NCI-H1105 (cell line): ENCODE measurements at regions not wholly inside any gene's neighbourhood (a gene's known extent, or its start where the extent isn't known, plus 50 kb on each side); places are given as distances from the start of the nearest gene placed in this dataset.
"Not testable (repeated sequence)": the region's sequence is repeated elsewhere in the genome, so short reads cannot be mapped to it uniquely, and the experiment has no call there.

Source experiments
- DNase-seq: peaks from one replicate; lab custom pipeline; 2025; lab: John Stamatoyannopoulos, UW

- no peak for DNase-seq
These were observed 1589.5 kb upstream of the PIK3C3 start for GRCh38 chr18:40365526-40365925.

- DNase-seq: no peak
These were observed 1594.5 kb upstream of the PIK3C3 start for GRCh38 chr18:40360558-40360957.

GRCh38 chr18:40357536-40357935 lies 1597.5 kb upstream of the PIK3C3 start:
- DNase-seq: no peak

DNA sequence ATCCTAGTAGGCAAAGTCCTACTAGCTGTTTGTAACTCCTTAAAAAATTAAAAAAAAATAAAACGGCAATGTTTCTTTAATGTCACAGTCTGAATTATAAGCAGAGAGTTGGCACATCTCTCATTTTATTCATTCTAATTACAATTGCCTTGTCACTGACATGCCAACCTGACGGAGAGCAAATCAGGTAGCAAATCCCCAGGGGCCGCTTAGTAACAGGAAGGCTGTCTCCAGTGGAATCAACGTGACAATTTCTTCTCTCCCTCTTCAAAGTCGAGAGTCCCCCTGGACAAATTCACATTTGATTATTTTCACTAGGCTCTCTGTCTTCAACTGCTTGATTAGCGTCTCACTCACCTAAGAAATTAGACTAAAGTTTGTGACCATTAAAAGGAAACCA lies 1598.9 kb upstream of the PIK3C3 start:
- DNase-seq: no peak

DNA sequence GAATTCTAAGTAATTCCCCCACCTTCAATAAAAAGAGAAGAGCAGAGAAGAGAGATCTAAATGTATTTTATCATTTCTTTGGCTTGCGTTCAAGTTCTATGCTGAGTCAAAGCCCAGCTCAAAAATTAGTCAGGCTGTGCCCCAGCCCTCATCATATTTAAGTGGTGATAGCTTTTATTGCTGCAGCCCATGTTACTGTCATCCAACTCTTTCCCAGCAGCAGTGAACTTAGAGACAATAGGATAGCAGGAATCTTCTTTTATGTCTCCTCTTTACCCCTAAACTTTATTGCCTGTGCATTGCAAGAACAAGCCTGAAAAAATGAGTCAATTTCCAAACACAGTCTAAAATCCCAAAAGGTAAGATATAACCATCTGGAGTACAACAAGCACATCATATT lies 1599.3 kb upstream of the PIK3C3 start:
- no peak for DNase-seq

DNA sequence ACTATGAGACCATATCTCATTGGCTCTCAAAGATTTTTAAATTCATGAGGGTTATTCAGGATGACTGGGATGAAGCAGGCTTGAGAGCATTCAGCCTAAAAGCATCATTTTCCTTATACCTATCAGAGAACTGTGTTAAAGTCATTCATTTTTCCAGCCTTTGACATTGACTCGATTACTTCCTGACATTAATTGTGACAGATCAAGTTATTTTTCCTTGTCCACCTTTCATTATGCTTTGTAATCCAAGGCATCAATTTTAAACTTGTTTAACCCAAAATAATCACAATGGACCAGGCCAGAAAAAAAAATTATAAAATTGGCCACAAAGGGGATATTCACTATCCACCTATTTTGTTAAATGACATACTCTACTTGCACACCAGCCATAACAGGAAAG lies 1606.8 kb upstream of the PIK3C3 start:
- DNase-seq: no peak

- no peak for DNase-seq
These were observed 1607.8 kb upstream of the PIK3C3 start for GRCh38 chr18:40347261-40347660.

GRCh38 chr18:40346146-40346545 lies 1608.9 kb upstream of the PIK3C3 start:
- DNase-seq: no peak

GRCh38 chr18:40341701-40342100 lies 1613.3 kb upstream of the PIK3C3 start:
- no peak for DNase-seq

- DNase-seq: no peak
These were observed 1616.8 kb upstream of the PIK3C3 start for GRCh38 chr18:40338284-40338683.

- no peak for DNase-seq
These were observed 1628.0 kb upstream of the PIK3C3 start for GRCh38 chr18:40326985-40327384.

DNA sequence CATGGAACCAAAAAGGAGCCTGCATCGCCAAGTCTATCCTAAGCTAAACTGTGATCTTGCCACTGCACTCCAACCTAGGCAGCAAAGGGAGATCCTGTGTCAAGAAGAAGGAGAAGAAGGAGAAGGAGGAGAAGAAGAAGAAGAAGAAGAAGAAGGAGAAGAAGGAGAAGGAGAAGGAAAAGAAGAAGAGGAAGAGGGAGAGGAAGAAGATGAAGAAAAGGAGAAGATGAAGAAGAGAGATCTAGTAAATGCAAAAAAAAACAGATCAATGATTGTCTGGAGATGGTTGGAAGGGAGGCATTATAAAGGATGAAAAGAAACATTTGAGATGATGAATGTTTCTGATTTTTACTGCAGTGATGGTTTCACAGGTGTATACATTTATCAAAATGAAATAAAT lies 1629.0 kb upstream of the PIK3C3 start:
- DNase-seq: no peak

GRCh38 chr18:40314199-40314598 lies 1640.8 kb upstream of the PIK3C3 start:
- DNase-seq: no peak

- DNase-seq: no peak
These were observed 1641.9 kb upstream of the PIK3C3 start for GRCh38 chr18:40313030-40313642.

GRCh38 chr18:40307627-40308026 lies 1647.4 kb upstream of the PIK3C3 start:
- no peak for DNase-seq

DNA sequence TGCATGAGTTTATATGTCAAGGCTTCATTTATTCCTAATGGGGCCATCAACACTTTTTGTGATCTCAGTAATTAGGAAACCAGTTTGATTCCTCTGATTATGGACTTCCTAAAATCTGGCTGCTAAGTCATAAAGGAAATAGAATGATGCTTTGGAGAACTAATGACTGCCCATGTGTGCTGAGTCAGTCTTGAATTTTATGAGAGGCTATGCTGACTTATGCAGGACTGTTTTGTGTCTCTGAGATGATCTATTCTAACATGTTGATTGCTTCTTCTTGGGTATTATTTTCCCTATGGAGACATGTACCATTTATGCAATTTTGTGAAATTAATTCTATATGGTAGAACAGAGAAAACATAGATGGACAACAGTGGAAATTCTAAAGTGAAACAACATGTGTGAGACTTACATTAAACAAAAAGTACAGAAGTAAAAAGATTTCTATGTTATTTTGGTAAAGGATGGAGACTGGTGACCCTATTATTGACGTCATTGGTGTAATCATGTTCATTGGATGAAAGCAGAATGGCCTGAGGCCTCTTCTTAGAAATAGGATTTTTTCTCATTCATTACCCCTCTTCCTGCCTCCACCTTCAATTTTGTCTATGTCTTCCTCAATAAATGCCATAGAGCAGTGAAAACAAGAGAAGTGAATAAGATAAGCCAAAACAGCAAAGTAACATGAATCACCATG lies 1658.2 kb upstream of the PIK3C3 start:
- DNase-seq: no peak

DNA sequence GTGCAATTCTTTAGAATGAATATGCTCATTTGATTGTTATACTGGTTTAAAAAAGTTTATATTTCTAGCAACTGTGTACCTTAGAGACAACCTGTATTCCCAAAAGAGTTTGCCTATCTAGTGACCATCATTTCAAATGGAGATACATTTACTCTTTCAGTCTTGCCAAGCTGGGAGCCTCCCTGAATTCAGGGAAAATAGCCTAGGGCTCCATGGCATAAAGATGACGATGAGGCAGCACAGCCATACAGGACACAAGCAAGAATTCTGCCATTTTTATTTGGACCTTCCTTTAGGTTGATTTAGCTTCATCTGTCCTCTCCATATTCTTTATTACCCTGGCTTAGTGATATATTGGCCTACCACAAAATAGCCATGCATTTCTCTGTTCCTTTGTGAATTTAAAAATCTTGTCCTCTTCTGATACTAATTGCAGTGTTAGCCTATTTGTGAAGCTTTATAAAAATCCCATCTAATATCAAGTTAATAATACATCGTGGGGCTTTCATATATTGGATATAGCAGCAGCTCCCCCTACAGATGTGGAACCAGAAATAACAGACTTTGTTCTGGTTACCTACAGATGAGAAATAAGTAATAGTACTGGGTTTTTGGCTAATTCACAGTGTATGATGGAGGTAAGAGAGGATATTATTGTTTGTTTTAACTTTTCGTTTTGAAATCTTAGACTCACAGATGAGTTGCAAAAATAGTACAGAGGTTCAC lies 1661.9 kb upstream of the PIK3C3 start:
- no peak for DNase-seq

DNA sequence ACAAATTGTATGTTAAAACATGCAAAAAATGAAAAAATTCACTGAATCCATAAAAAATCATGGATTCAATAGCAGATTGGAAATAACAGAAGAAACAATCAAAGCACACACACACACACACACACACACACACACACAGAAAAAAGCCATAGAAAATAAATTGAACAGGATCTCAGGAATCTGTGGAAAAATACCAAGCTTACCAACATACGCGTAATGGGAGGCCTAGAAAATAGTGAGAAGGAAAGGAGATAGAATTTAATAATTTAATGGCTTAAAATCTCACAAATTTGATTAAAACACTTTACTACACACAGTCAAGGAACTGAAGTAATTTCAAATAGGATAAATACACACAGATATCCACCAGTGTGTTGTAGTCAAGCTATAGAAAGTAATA lies 1671.5 kb upstream of the PIK3C3 start:
- no peak for DNase-seq

DNA sequence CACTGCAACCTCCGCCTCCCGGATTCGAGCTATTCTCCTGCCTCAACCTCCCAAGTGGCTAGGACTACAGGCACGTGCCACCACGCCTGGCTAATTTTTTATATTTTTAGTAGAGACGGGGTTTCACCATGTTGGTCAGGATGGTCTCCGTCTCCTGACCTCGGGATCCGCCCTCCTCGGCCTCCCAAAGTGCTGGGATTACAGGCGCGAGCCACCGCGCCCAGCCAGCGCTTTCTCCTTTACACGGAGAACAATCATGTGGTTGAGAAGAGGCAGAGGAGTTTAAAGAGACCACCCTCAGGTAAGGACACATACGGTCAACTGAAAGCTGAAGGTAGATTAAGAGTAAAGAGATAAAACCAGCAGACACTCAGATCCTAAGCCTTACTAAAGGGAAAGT lies 1673.7 kb upstream of the PIK3C3 start:
- not testable (repeated sequence) for DNase-seq

- no peak for DNase-seq
These were observed 1680.3 kb upstream of the PIK3C3 start for GRCh38 chr18:40274618-40275196.

DNA sequence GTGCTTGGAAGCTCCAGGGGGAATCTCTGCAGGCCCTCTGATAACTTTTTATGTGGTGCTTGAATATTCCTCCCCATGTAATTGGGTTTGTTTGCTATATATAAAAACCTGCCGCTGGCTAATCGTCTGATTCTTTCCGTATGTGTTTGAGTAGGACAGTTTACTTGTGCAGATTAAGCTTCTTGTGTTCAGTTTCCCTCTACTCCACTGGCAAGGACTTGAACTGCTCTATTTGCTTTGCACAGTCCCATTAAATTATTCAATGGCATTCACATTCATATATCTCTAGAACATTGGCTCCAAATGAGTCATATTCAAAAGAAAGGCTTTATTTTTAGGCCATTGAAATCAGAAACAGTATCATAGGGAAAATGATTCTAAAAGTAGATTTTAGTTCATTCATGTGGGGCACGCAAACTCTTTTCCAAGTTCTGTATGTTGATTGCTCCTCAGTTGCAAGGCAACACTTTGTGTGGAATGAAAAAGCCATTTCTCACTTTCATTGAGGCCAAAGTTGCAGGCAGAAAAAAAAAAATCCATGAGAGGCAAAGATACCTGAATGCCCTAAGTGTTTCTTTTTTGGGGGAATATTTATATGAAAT lies 1682.3 kb upstream of the PIK3C3 start:
- no peak for DNase-seq

DNA sequence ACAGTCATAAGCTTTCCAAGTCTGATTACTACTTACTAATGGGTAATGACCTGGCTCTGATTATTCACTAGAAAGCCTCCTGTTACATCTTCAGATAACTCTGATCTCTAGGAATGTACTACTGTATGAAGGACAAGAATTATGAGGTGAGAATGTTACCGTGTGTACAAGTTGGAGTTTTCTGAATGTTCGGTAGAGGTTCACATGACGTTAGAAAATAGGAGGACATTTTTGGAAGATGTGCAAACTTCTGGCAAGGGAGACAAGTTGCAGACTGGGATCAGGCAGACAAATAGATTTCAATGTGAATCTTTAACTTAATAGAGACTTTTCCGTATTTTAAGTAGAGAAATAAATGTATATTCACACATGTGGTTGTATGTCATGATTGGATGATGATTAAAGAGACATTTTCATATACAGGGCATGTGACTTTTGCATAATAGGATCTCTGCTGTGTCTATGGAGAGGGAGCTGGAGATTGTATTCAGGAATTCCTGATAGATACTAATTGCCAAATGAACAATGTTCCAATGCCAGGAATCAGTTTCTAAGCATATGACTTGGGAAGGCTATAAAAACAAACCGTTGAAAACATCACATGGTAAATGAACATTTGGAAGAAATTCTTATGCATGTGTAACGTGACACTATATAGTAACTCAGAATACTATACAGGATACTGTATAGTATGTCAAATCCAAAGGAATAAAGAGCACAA lies 1695.8 kb upstream of the PIK3C3 start:
- DNase-seq: no peak
